SK-N-MC (cell line): ENCODE measurements at regions not wholly inside any gene's neighbourhood (a gene's known extent, or its start where the extent isn't known, plus 50 kb on each side); places are given as distances from the start of the nearest gene placed in this dataset.
"Not testable (repeated sequence)": the region's sequence is repeated elsewhere in the genome, so short reads cannot be mapped to it uniquely, and the experiment has no call there.

Experiments
- DNase-seq: peaks from one replicate; pipeline ENCODE4 v3.0.0-alpha.2; 2011; ENCODE audit warnings: low read depth, low spot score
- H3K27ac ChIP-seq: fragments of 200-600 bp; sonication (generic); 2 replicates; pipeline ENCODE4 v1.5.1; 2016; ENCODE audit warnings: mixed run types
- H3K36me3 ChIP-seq: fragments of 200-600 bp; sonication (generic); 2 replicates; pipeline ENCODE4 v1.6.1; 2017; ENCODE audit warnings: antibody characterized with exemption, low read length, mixed read lengths; ENCODE audit not compliant: insufficient read depth
- H3K4me3 ChIP-seq: fragments of 200-600 bp; sonication (generic); 2 replicates; pipeline ENCODE4 v1.5.1; 2016
- H3K9ac ChIP-seq: fragments of 200-600 bp; sonication (generic); 2 replicates; pipeline ENCODE4 v1.8.0; 2017; ENCODE audit warnings: mixed run types, mixed read lengths; ENCODE audit not compliant: insufficient read length
- H3K9me3 ChIP-seq: fragments of 200-600 bp; sonication (generic); 2 replicates; pipeline ENCODE4 v1.6.1; 2017; ENCODE audit warnings: low read depth, mild to moderate bottlenecking, antibody characterized with exemption, low read length, moderate library complexity, mixed read lengths
- EZH2 ChIP-seq: fragments of 200-600 bp; sonication (generic); IDR thresholded peaks from one replicate; pipeline ENCODE4 v1.6.1; 2017; ENCODE audit warnings: antibody characterized with exemption
- FOXP2 ChIP-seq: optimal IDR thresholded peaks from 2 replicates; pipeline ENCODE3; 2011; ENCODE audit warnings: mild to moderate bottlenecking, moderate library complexity; ENCODE audit not compliant: insufficient read depth; ENCODE audit errors: extremely low read length, control extremely low read depth
- POLR2AphosphoS5 ChIP-seq: IDR thresholded peaks from 2 replicates; pipeline ENCODE4 v1.6.1; 2012; ENCODE audit warnings: mild to moderate bottlenecking, low read depth, low read length, borderline replicate concordance

DNA sequence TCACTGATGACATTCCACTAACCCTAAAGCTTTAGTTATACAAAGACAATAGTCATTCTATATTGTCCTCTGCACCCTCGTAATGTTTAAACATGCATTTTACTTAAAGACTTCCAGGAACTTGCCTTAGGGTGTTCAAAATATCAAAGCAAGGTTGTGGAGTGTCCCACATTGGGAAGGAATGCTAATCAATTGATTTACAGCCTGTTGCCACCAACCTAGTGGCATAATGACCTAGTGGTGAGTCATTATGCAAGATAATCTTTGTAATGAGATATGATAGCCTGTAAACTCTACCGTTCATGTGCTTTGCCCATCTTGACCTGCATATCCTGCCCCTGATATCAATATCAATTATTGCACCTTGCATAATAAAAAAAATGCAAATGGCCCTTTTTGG, 542.9 kb downstream of the CDH9 start:
- H3K9me3 ChIP-seq: no peaks in the 10 kb centered on the region

DNA sequence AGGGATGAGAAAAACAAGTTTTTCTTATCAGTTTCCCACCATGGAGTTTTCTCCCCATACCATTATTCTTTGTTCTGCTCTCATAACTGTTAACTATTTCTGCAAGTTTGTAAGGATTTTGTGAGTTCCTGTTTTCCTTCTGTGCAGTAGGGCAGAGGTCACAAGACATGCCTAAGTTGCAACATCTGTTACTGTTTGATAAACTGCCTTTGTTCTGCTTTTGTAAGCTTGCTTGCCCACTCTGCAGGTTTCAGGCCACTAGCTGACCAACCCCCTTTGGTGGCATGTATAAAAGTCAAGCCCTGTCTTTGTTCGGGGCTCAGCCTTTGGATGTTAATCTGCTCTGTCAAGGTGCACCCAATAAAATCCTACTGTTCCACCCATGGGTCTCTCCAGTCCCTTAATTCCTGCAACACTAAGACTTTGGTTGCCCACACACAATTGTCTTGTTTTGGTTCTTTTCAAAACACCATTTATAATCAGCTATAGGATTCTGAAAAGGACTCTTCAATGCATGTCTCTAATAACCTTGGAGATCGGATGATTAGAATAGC, 545.4 kb downstream of the CDH9 start:
- Histone ChIP-seq H3K36me3 (no peaks in the 10 kb centered on the region), H3K9ac (no peak overlapping the region), H3K9me3 (no peaks in the 10 kb centered on the region), H3K4me3 (no peak overlapping the region), H3K27ac (no peak overlapping the region)
- DNase-seq: no peak
- TF ChIP-seq FOXP2: no peak
- no peak for TF ChIP-seq POLR2AphosphoS5
- no peak for TF ChIP-seq EZH2

More for the DNA sequence above, 542.9 kb downstream of the CDH9 start:
- no peak for DNase-seq
- H3K4me3 ChIP-seq: no peak overlapping the region
- TF ChIP-seq POLR2AphosphoS5 (no peak), FOXP2 (no peak)
- no peak overlapping the region for H3K27ac ChIP-seq
- H3K9ac ChIP-seq: no peak overlapping the region
- no peaks in the 10 kb centered on the region for H3K36me3 ChIP-seq

DNA sequence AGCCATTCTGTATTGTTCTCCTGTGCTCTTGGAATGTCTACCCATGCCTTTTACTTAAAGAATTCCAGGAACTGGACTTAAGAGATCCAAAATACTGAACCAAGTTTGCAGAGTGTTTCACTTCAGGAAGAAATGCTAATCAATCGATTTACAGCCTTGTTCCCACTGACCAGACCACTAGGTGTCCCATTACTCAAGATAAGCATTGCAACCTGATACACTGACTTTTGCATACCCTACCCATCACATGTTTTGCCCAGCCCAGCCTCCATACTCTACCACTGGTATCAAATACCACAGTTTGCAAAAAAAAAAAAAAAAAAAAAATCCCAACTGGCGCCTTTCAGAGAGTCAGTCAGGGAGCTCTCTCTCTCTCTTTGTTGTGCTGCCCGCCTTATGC, 550.8 kb downstream of the CDH9 start:
- TF ChIP-seq EZH2: no peak
- no peak for TF ChIP-seq POLR2AphosphoS5
- no peak for TF ChIP-seq FOXP2
- Histone ChIP-seq H3K36me3 (no peaks in the 10 kb centered on the region), H3K4me3 (no peak overlapping the region), H3K9me3 (no peaks in the 10 kb centered on the region), H3K27ac (no peak overlapping the region), H3K9ac (no peak overlapping the region)
- DNase-seq: no peak

DNA sequence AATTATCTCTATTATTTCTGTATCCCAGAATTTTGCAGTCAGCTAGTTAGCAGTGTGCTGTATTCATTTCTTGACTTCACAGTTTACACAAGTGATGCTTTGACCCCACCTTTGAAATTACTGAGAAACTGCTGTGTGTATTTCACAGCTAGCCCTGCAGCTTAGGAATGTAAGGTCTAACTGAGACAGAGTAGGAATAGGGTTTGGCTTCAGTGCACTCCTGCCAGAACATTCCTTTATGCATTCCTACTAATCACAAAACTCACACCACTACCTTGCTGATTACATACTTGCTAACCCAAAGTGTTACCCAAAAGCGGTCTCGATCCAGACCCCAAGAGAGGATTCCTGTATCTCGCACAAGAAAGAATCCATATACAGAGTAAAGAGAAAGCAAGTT, 551.8 kb downstream of the CDH9 start:
- no peak for DNase-seq

DNA sequence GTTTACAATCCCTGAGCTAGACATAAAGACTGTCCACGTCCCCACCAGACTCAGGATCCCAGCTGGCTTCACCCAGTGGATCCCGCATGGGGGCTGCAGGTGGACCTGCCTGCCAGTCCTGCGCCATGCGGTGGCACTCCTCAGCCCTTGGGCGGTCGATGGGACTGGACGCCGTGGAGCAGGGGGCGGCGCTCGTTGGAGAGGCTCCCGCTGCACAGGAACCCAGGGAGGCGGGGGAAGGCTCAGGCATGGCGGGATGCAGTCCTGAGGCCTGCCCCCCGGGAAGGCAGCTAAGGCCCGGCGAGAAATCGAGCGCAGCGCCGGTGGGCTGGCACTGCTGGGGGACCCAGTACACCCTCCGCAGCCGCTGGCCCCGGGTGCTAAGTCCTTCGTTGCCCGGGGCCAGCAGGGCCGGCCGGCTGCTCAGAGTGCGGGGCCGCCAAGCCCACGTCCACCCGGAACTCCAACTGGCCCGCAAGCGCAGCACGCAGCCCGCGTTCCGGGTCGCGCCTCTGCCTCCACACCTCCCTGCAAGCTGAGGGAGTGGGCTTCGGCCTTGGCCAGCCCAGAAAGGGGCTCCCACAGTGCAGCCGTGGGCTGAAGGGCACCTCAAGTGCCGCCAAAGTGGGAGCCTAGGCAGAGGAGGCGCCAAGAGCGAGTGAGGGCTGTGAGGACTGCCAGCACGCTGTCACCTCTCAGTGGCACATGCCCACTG, 553.1 kb downstream of the CDH9 start:
- H3K27ac ChIP-seq, H3K4me3 ChIP-seq, H3K36me3 ChIP-seq, DNase-seq, H3K9ac ChIP-seq, H3K9me3 ChIP-seq: not testable (repeated sequence)

More for the DNA sequence above, 551.8 kb downstream of the CDH9 start:
- no peaks in the 10 kb centered on the region for H3K36me3 ChIP-seq
- no peak overlapping the region for H3K27ac ChIP-seq
- no peak for TF ChIP-seq EZH2
- TF ChIP-seq POLR2AphosphoS5: no peak
- no peak for TF ChIP-seq FOXP2
- H3K9me3 ChIP-seq: no peaks in the 10 kb centered on the region
- H3K9ac ChIP-seq: no peak overlapping the region
- H3K4me3 ChIP-seq: no peak overlapping the region

DNA sequence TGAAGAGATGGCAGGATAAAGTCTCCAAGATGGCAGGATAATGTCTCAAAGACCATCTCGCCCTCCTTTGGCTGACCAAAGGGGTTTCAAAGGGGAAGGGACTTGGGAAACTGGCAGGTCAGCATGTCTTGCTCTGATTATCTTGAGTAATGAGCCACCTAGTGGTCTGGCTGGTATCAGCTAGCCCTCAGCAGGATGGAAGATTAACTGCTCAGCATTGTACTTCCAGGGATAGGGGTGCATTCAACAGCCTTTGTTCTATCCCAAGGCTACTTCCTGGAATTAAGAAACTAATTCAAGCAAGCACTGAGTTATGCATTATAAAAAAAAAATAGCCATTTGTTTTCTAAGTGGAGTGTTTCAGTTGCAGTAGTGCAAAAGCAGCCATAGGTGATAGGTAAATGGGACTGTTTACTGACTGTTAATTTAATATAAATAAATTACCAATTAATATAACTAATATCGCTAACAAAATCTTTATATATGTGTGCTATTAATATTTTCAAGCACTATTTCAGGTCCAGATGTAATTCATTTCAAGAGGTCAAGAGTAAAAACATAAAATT, 555.5 kb downstream of the CDH9 start:
- no peak for DNase-seq
- H3K36me3 ChIP-seq: no peaks in the 10 kb centered on the region
- no peaks in the 10 kb centered on the region for H3K9me3 ChIP-seq
- no peak overlapping the region for H3K27ac ChIP-seq
- H3K9ac ChIP-seq: no peak overlapping the region
- no peak overlapping the region for H3K4me3 ChIP-seq
- no peak for TF ChIP-seq FOXP2
- no peak for TF ChIP-seq EZH2

DNA sequence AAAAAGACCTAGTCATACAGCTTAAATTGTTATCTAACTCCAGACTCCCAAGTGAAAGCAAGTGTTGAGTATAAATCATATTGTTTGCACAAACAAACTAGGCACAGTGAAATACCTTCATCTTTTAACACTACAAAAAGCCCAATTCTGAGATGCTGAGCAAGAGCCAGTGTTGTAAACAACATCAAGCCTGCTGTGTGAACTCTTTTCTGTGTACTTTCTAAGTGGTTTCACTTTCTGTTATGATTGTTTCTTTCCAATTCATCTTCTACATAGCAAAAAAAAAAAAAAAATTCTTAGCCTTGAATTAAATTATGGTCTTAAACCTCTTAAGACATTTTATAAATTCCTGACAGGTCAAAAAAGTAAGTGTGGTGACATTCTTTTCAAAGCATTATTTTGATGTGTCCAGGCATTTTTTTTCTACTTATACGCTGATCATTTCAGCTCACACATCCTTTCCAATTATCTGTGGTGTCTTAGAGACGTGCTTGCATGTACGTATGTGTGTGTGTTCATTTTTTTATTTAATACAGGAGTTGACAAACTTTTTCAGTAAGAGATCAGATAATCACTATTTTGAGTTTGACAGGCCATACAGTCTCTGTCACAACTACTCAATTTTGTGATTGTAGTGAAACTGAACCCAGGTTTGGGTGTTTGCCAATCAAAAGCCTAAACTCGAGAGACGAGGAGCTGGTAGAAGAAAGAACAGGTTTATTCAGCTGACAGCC, 556.1 kb downstream of the CDH9 start:
- Histone ChIP-seq H3K27ac (no peak overlapping the region), H3K9me3 (no peaks in the 10 kb centered on the region), H3K36me3 (no peaks in the 10 kb centered on the region), H3K4me3 (no peak overlapping the region), H3K9ac (no peak overlapping the region)
- TF ChIP-seq POLR2AphosphoS5: no peak
- no peak for TF ChIP-seq EZH2
- TF ChIP-seq FOXP2: no peak
- no peak for DNase-seq

DNA sequence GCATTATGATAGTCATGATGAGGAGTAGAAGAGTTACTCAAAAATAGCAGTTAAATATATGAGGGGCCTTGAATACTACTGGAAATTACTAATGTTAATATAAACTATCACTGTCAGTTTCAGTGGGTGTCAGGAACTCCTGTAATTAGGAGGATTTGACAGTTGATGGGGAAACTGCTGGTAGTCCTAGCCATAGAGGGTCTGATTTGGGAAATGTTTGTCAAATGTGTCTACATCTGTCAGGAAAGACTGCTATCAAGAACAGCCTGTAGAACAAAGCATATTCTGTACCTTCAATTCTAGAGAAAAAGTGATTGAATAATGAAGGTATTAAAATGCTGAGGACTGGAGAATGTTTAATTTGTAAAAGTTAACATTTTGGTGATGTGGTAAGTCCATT, 567.9 kb downstream of the CDH9 start:
- H3K9me3 ChIP-seq: no peaks in the 10 kb centered on the region
- H3K4me3 ChIP-seq: no peak overlapping the region
- H3K27ac ChIP-seq: no peak overlapping the region
- no peak for DNase-seq
- no peak overlapping the region for H3K9ac ChIP-seq
- no peaks in the 10 kb centered on the region for H3K36me3 ChIP-seq
- TF ChIP-seq POLR2AphosphoS5 (no peak), FOXP2 (no peak), EZH2 (no peak)
